ENCODE measurements at regions not wholly inside any gene's neighbourhood (a gene's known extent, or its start where the extent isn't known, plus 50 kb on each side); places are given as distances from the start of the nearest gene placed in this dataset.

GRCh38 chr10:94103192-94103591 is 109.5 kb downstream of the PLCE1 start:
- TF ChIP-seq CTCF (IDR thresholded peaks at IDR 0.05; ENCODE audit: low read depth, low read length) (no peak), POLR2A (IDR thresholded peaks at IDR 0.05; ENCODE audit: extremely low read depth, insufficient read length) (no peak), MAX (IDR thresholded peaks at IDR 0.05; ENCODE audit: low read depth, low read length) (no peak)

Data from NB4 (cell line).